HG03095 (cell line): ENCODE measurements at regions not wholly inside any gene's neighbourhood (a gene's known extent, or its start where the extent isn't known, plus 50 kb on each side); places are given as distances from the start of the nearest gene placed in this dataset.

ENCODE experiments used
- ATAC-seq: cut with Tn5 transposase; IDR thresholded peaks from one replicate; pipeline ENCODE4 v1.9.1; 2021; ENCODE audit warnings: moderate library complexity; ENCODE audit not compliant: unreplicated experiment

- ATAC-seq = no peak
Measured at GRCh38 chr14:66381755-66382154, 104.4 kb upstream of the CCDC196 start.

DNA sequence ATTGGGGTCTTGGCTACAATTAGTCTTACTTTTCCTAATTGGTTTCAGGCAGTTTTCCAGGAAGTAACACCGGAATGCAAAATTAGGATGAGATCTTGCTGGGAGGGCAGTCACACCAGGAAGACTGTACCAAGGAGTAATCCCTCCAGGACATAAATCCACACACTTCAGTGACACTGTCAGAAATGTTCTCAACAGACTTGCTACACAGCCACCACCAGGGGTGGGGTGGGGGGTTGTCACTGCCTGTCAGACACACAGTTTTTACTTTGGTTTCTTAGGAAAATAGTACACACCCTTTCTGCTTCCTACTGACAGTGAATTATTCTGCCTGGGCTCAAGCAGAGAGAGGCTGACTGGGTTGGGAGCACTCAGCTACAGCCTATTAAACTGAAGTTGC, 102.9 kb upstream of the CCDC196 start:
- ATAC-seq = no peak

DNA sequence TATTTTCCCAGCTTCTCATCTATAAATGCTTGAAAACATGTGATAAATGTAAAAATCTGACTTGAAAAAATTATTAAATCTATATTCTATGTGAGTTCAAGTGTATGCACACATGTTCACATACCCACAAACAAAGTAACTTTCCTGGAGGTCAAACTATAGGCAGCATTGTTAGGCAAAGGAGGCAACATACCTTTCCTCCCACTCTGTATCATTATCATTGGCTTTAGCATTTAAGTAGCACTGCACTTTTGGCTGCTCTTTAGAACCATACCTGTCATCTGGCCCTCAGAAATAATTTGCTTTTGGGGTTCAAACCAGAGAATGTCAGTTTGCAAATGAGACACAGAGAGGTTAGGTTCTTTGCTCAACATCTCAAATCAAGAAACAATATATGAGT, 102.4 kb upstream of the CCDC196 start:
- no peak for ATAC-seq

GRCh38 chr14:66388516-66388915, 97.7 kb upstream of the CCDC196 start:
- no peak for ATAC-seq

DNA sequence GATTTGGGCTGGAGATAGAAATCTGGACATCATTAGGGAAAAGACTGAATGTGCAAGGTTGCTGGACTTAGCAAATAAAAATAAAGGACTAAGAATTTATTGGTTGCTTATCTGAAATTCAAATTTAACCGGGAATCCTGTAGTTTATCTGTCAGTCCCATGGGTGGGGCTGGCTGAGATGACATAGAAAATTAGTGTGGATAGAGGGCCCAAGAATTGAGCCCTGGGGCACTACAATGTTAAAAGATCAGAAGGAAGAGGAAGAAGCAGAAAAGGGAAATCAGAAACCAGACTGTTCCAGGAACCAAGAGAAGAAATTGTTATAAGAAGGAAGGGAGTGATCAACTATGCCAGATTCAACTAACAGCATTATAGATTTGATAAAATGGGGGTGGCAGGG, 96.7 kb upstream of the CCDC196 start:
- no peak for ATAC-seq

- ATAC-seq = no peak
Measured at GRCh38 chr14:66395300-66395699, 90.9 kb upstream of the CCDC196 start.

DNA sequence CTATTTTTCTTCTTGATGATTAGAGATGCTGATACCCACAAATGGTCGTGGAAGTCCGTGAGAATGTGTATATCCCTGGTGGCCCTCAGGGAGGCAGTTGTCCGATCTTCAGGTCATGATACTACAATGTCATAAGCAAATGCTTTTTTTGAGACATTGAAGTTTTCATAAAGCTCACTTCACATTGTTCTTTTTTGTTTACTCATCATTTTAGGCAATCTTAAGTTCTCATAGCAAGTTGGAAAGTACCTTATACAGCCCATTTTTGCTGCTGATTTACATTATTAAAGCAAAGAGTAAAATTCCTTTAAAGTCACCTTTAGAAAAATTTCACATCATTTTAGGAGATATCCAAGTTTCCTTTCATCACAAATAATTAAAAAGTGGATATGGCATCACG, 90.0 kb upstream of the CCDC196 start:
- no peak for ATAC-seq

- ATAC-seq = no peak
Measured at GRCh38 chr14:66398437-66398836, 87.7 kb upstream of the CCDC196 start.

GRCh38 chr14:66401449-66402095, 84.6 kb upstream of the CCDC196 start:
- no peak for ATAC-seq

GRCh38 chr14:66403183-66403582, 83.0 kb upstream of the CCDC196 start:
- no peak for ATAC-seq

DNA sequence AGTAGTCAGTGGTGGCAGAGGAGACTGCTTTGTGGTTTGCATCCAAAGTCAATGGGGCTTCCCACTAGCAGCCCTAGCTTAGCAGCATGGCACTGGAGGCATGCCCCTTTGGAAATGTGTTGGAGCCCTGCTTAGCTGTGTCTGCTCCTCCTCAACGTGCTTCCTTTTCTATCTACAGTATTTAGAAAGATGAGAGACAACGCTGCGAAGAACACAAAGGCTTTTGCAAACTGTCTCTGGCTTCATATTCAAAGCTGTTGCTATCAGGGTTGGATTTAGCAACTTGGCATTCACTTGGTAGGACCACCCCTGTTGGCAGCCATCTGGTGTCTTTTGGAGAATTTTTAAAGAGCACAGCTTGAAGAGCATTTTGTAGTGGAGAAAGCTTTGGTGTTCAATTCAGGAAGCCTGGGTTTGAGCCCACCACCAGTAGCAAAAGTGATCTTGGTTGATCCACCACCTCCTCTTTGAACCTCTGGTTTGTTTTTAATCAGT, 82.1 kb upstream of the CCDC196 start:
- ATAC-seq = no peak

GRCh38 chr14:66405158-66405557, 81.0 kb upstream of the CCDC196 start:
- ATAC-seq = no peak

- ATAC-seq = no peak
Measured at GRCh38 chr14:66413901-66414300, 72.3 kb upstream of the CCDC196 start.

- no peak for ATAC-seq
Measured at GRCh38 chr14:66414511-66414910, 71.7 kb upstream of the CCDC196 start.

DNA sequence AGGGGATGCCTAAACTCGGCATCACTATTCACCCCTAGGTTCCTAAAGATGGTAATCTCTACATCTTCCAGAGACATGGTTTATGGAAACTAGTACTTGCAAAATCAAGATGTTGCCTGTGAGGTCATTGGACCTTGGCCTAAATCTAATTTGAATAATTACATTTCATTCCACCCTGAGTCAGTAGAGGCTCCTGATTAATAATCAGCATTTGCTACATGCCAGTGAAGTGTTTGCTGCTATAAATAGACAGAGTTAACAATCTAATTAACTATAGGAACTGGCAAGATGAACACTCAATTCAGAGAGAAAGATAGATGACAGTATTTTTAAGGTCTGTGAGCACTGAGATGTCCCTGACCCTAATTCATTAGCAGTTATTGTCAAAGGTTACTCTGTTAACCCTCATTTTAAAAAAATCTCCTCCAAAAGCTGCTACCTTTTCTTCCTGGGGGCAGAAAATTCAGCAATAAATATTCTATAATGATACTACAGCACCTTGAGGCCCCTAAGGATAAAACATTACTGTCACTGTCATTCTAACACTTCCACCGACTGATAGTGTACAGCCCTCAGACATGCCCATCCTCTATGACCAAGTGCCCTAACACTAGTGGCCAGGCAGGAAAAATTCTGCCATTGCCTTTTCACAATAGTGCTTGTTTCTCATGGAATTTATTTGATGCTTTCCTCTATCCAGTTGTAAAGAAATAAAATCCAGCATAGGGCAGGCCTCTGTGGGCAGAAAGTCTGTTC, 65.7 kb upstream of the CCDC196 start:
- no peak for ATAC-seq

DNA sequence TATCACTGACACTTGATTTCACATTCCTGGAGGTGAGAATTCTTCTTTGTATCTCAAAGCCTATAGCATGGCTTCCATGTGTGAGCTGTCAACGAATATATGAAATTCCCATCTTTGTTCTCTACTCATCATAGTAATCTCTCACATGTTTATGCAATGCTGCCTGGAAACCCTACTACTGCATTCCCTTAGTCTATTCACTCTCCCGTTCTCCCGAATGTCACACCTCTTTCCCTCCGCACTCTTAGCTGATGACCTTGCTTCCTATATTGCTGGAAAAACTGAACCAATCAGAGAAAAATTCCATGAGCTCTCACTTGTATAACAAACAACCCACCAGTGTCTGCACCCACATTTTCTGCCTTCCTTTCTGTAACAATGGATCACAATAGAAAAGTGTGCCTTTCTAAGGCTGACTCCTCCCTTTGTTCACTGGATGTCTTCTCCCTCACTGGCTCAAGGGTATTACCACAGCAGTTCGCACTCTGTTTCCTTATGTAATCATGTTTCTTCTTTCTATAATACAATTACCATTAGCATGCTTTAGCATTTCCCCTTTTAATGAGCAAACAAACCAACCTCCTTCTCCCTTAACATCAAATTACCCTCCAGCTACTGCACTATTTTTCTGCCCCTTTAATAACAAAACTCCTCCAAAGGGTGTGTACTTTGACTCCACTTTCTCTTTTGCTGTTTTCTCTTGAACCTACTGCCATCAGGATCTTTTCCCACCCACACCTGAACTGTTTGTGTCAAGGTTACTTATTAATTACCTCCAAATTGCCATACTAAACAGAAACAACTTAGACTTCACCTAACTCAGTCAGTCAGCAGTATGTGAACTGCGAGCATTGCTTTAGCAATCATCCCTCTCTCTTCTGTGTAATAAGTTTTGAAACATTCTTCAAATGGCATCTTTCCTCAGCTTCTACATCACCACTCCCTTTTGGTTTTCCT, 63.9 kb upstream of the CCDC196 start:
- no peak for ATAC-seq

GRCh38 chr14:66425402-66425801, 60.8 kb upstream of the CCDC196 start:
- no peak for ATAC-seq

DNA sequence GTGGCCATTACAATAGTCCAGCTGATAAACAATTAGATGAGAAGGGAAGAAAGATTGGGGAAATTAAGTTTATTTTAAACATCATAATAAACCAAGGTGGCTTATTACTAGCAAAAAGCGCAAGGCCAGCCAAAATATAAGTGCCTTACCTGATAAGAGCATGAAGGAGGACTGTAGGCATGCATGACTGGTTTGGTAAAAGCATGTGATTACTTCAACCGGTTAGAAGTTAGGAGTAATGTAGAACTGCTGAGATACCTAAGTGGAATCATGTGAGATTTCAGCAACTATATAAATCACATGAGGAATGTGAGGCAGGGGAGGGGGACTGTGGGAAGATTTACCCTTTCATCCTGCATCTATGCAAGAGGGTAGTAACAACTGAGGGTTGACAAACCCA, 59.7 kb upstream of the CCDC196 start:
- ATAC-seq = no peak

DNA sequence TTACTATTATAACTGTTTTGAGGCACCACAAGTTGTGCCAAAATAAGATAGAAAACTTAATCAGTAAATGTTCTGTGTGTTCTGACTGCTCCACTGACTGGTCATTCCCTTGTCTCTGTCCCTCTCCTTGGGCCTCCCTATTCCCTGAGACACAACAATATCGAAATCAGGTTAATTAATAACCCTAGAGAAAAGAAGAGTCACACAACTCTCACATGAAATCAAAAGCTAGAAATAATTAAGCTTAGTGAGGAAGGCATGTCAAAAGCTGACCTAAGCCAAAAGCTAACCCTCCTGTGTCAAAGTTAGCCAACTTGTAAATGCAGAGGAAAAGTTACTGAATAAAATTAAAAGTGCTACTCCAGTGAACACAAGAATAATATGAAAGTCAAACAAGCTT, 53.8 kb upstream of the CCDC196 start:
- ATAC-seq = no peak

DNA sequence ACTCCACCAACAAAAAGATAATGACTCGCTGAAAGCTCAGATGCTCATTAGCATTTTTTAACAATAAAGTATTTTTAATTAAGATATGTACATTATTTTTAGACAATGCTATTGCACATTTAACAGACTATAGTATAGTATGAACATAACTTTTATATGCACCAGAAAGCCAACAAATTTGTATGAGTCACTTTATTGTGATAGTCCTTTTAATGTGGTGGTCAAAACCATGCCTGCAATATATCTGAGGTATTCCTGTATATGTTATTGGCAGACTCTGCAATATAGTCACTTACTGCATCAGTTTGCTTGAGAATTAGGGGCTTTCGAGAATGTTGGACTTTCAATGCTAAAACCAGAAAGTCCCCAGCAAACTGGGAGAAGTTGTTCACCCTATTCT, 51.7 kb upstream of the CCDC196 start:
- ATAC-seq = no peak

GRCh38 chr14:66435683-66436082, 50.5 kb upstream of the CCDC196 start:
- ATAC-seq = no peak
